Pancreas (tissue), 10 donors: ENCODE measurements at regions not wholly inside any gene's neighbourhood (a gene's known extent, or its start where the extent isn't known, plus 50 kb on each side); places are given as distances from the start of the nearest gene placed in this dataset.

ENCODE experiments used
- ATAC-seq, 4 donors: fragments of 200-7000 bp; cut with Tn5 transposase; one replicate each; pipeline versions ENCODE4 v1.8.0 to v1.9.1; 2020; ENCODE audit warnings: mild to moderate bottlenecking in 4 of 4, moderate library complexity in 4 of 4
- DNase-seq, 6 donors: peaks; one replicate each; pipeline ENCODE4 v3.0.0-alpha.2; 2020
- FAIRE-seq: peaks from 2 replicates; lab custom pipeline; 2012; peaks lifted over from hg19 to GRCh38; lab: Jason Lieb, UNC
- H3K27ac ChIP-seq, 4 donors: fragments of 200-600 bp; sonication (generic); 1 replicate in 3 of 4; 2 replicates in 1 of 4; pipeline versions ENCODE4 v1.5.0 to v1.8.0; 2020
- H3K27me3 ChIP-seq, 4 donors: fragments of 200-600 bp; one replicate each; pipeline ENCODE4 v1.8.0; 2021
- H3K36me3 ChIP-seq, 3 donors: fragments of 200-600 bp; sonication (generic) in 1 of 3; one replicate each; pipeline versions ENCODE4 v1.5.0 to v1.8.0; 2020 to 2021
- H3K4me1 ChIP-seq, 3 donors: fragments of 200-600 bp; one replicate each; pipeline ENCODE4 v1.8.0; 2021
- H3K4me3 ChIP-seq, 4 donors: fragments of 200-600 bp; sonication (generic) in 2 of 4; one replicate each; pipeline versions ENCODE4 v1.5.0 to v1.8.0; 2020 to 2021
- H3K9me3 ChIP-seq, 4 donors: fragments of 200-600 bp; one replicate each; pipeline ENCODE4 v1.8.0; 2021
- WGBS, 2 donors: extraction: QIAGEN DNeasy Blood & Tissue Kit; methylation state at CpG; one replicate each; pipeline ENCODE4 v1.1.7; 2013; 5-methylcytosine and 5-hydroxymethylcytosine counted together
- intact Hi-C, 3 donors: fragments of 100-400 bp; cut with DNase I; formaldehyde crosslinking; loops; one replicate each; pipeline versions ENCODE4 v1.11.1 to v1.14.2; 2022
- TF ChIP-seq, protein P1 (sequence below), 4 donors: fragments of 200-600 bp; sonication (generic) in 3 of 4; IDR thresholded peaks; one replicate each; pipeline versions ENCODE4 v1.5.0 to v1.8.0; 2021; ENCODE audit warnings: antibody characterized with exemption in 4 of 4
- donor health status: healthy with polysubstance abuse.
- donor health status: DM: no; HTN: no; CAD: no; lungs with moderate emphysema.
- donor health status: DM: no; HTN: no; CAD: no.
- donor health status: control.
- donor health status: control.
- donor health status: Bipolar disorder and iron deficiency.
- donor health status: DM: yes; HTN: yes; CAD: no.
- donor health status: DM: no; HTN: no; CAD: no.
- donor health status: DM: no; HTN: no; CAD: no.
- donor health status: DM: yes; HTN: yes; CAD: no.

DNA sequence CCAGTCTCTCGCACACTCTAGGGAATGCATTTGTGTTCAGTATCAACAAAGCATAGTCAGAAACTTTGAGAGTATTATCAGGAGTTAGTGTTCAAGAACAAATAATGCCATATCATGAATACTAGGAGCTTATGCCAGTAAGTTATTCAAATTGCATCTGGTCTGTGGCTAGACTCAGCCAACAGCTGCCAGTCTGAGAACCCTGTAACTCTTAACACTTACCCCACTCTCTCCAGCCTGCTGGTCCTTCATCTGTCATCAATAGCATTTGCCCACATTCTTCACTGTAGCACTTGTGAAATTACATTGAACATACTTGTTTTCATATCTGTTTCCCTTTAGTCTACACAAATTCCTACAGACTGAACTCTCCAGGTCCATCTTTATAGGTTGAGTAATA, 1157.5 kb upstream of the RAG2 start:
- FAIRE-seq (no peak), DNase-seq (no peak), ATAC-seq (no peak)
- TF ChIP-seq, protein P1, sequence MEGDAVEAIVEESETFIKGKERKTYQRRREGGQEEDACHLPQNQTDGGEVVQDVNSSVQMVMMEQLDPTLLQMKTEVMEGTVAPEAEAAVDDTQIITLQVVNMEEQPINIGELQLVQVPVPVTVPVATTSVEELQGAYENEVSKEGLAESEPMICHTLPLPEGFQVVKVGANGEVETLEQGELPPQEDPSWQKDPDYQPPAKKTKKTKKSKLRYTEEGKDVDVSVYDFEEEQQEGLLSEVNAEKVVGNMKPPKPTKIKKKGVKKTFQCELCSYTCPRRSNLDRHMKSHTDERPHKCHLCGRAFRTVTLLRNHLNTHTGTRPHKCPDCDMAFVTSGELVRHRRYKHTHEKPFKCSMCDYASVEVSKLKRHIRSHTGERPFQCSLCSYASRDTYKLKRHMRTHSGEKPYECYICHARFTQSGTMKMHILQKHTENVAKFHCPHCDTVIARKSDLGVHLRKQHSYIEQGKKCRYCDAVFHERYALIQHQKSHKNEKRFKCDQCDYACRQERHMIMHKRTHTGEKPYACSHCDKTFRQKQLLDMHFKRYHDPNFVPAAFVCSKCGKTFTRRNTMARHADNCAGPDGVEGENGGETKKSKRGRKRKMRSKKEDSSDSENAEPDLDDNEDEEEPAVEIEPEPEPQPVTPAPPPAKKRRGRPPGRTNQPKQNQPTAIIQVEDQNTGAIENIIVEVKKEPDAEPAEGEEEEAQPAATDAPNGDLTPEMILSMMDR (IDR thresholded peaks at IDR 0.05), result no peak
- H3K27ac ChIP-seq, result no peak overlapping the region
- intact Hi-C loops, result no loop called here
- H3K36me3 ChIP-seq, result no peaks in the 10 kb centered on the region
- H3K4me3 ChIP-seq, result no peak overlapping the region
- H3K9me3 ChIP-seq, result no peaks in the 10 kb centered on the region
- 36 to 39% methylated on average over 1 of the region's 1 CpG for WGBS, 2 donors
- no peaks in the 10 kb centered on the region for H3K27me3 ChIP-seq
- no peaks in the 10 kb centered on the region for H3K4me1 ChIP-seq

DNA sequence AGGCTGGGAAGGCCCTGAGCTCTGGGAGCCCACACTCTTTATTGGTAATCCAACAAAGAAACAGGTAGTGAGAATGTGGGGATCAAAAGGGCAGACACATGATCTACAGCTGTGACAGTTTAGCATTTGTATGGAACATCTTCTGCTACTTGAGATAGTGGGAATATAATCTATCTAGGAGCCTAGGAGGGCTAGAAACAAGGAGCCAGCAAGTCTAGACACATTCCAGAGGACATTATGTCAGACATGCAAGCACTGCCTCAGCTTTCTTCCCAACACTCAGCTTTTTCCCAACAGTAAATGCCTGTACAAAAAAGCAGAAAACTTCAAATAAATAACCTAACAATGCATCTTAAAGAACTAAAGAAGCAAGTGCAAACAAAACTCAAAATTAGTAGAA, 1150.6 kb upstream of the RAG2 start:
- no peak for DNase-seq
- H3K4me1 ChIP-seq, result no peaks in the 10 kb centered on the region
- no peaks in the 10 kb centered on the region for H3K9me3 ChIP-seq
- H3K27me3 ChIP-seq, result no peaks in the 10 kb centered on the region
- no peak overlapping the region for H3K27ac ChIP-seq
- intact Hi-C loops, result no loop called here
- ATAC-seq, result no peak
- no peaks in the 10 kb centered on the region for H3K36me3 ChIP-seq
- FAIRE-seq, result no peak
- TF ChIP-seq, protein P1 (IDR thresholded peaks at IDR 0.05), result no peak
- H3K4me3 ChIP-seq, result no peak overlapping the region

DNA sequence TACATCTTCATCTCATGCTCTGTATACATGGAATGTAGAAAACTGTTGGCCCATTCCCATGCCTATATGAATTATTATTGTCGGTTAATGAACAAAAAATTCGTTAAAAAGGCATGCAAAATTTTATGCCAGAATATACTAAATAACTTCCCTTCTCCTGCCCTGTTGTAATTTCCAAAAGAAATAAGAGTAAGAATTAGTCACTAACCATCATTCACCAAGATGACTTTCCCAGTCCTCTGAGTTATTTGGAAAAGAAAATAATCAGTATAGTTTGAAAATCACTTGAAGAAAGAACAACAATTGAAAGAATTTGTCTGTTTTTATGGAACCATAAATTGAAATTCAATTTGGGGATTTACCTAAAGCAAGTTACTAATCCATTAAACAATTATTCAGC, 1149.1 kb upstream of the RAG2 start:
- no peak for FAIRE-seq
- DNase-seq, result no peak
- no peak overlapping the region for H3K4me3 ChIP-seq
- H3K27ac ChIP-seq, result no peak overlapping the region
- no peaks in the 10 kb centered on the region for H3K4me1 ChIP-seq
- ATAC-seq, result no peak
- 59 to 63% methylated on average over 2 of the region's 2 CpGs for WGBS, 2 donors
- intact Hi-C loops, result no loop called here
- H3K36me3 ChIP-seq, result no peaks in the 10 kb centered on the region
- no peaks in the 10 kb centered on the region for H3K27me3 ChIP-seq
- TF ChIP-seq, protein P1 (IDR thresholded peaks at IDR 0.05), result no peak
- H3K9me3 ChIP-seq, result no peaks in the 10 kb centered on the region

DNA sequence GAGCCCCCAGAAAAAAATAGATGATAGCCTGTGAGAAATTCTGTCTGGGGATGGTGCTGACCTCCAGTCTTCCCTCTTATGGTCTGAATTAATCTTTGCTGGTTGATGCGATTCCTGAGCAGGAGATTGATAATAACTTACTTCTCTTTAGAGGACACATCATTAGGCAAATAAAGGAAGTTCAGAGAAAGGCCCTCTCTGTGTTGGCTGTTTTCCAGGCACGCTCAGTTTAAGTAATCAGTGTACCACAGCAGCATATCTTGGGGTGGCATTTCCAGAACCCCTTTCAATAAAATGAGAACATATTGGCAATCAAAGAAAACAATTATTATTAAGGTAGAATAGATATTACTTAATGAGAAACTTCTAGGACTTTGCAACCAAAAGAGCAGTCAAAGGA, 1129.3 kb upstream of the RAG2 start:
- no peak for FAIRE-seq
- no peak overlapping the region for H3K4me3 ChIP-seq
- intact Hi-C loops, result no loop called here
- no peaks in the 10 kb centered on the region for H3K4me1 ChIP-seq
- no peaks in the 10 kb centered on the region for H3K27me3 ChIP-seq
- ATAC-seq, result no peak
- TF ChIP-seq, protein P1 (IDR thresholded peaks at IDR 0.05), result no peak
- no peak overlapping the region for H3K27ac ChIP-seq
- 28 to 38% methylated on average over 2 of the region's 2 CpGs for WGBS, 2 donors
- H3K9me3 ChIP-seq, result no peaks in the 10 kb centered on the region
- DNase-seq, result no peak
- H3K36me3 ChIP-seq, result no peaks in the 10 kb centered on the region

DNA sequence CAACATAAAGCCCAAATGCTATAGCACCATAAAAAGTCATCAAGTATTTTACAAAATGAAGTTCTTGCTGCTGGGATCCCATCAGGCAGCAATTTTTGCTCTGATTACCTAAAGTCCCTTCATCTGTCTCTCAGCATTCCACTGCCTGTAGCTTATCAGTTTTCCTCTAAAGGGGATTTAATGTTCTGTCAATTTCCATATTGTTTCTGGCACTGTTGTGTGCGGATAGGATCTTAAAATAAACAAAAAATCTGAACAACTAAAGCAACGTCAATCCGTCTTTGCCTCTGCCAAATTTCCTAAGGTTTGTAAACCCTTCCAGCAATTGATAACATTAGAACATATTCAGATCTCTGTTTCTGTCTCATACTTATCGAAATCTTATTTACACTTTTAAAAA, 1126.3 kb upstream of the RAG2 start:
- no peak for DNase-seq
- Histone ChIP-seq H3K4me1 (no peaks in the 10 kb centered on the region), H3K36me3 (no peaks in the 10 kb centered on the region), H3K27ac (no peak overlapping the region), H3K9me3 (no peaks in the 10 kb centered on the region), H3K27me3 (no peaks in the 10 kb centered on the region), H3K4me3 (no peak overlapping the region)
- intact Hi-C loops, result no loop called here
- TF ChIP-seq, protein P1 (IDR thresholded peaks at IDR 0.05), result no peak
- ATAC-seq, result no peak
- FAIRE-seq, result no peak
- 33 to 45% methylated on average over 4 of the region's 4 CpGs for WGBS, 2 donors
